ENCODE measurements at regions not wholly inside any gene's neighbourhood (a gene's known extent, or its start where the extent isn't known, plus 50 kb on each side); places are given as distances from the start of the nearest gene placed in this dataset.

GRCh38 chr7:85316489-85316888 lies 129.6 kb upstream of the SEMA3D start:
- FAIRE-seq (no peak), DNase-seq (ENCODE audit: low read depth in 1 of 2, low spot score in 2 of 2) (no peak)
- no peak overlapping the region for H4K5ac ChIP-seq (ENCODE audit: insufficient read length, low read depth, low read length)
- no peak overlapping the region for H3K4me2 ChIP-seq (ENCODE audit: insufficient read depth in 1 of 2, low read depth in 2 of 2, low read length in 2 of 2)
- H3K56ac ChIP-seq (replicated peaks; ENCODE audit: insufficient read length, low read depth, low read length) = no peak overlapping the region
- no peaks in the 10 kb centered on the region for H3K79me2 ChIP-seq (ENCODE audit: control insufficient read depth in 1 of 2, insufficient read depth in 2 of 2, low read length in 2 of 2)
- no peak overlapping the region for H3K23ac ChIP-seq (ENCODE audit: insufficient read length)
- H2AFZ ChIP-seq (ENCODE audit: low read length) = no peak overlapping the region
- no peaks in the 10 kb centered on the region for H3K4me1 ChIP-seq (replicated peaks in 1 of 4; ENCODE audit: control insufficient read depth in 3 of 4, insufficient read depth in 4 of 4, low read length in 3 of 4)
- no peaks in the 10 kb centered on the region for H3K79me1 ChIP-seq (ENCODE audit: low read depth, low read length)
- H2BK5ac ChIP-seq (ENCODE audit: low read depth, low read length) = no peak overlapping the region
- no peak overlapping the region for H2BK12ac ChIP-seq (ENCODE audit: low read depth, low read length)
- H2BK20ac ChIP-seq (ENCODE audit: low read length) = no peak overlapping the region
- H4K20me1 ChIP-seq (replicated peaks in 1 of 2; ENCODE audit: control insufficient read depth in 1 of 2, insufficient read depth in 2 of 2, low read length in 2 of 2) = no peaks in the 10 kb centered on the region
- no peak overlapping the region for H3K9ac ChIP-seq (replicated peaks in 1 of 4; ENCODE audit: extremely low read depth in 1 of 4, low read depth in 3 of 4, low read length in 3 of 4)
- H2BK120ac ChIP-seq (replicated peaks; ENCODE audit: low read depth, low read length) = no peak overlapping the region
- ChIA-PET CTCF (ENCODE audit: partially characterized antibody) (interaction anchor here (1.1 kb wide), 1 partner anchor 153 kb away, joined by 3 read pairs; no protein-coding TSS in a partner anchor), POLR2A (ENCODE audit: partially characterized antibody) (interaction anchor here (0.7 kb wide), 1 partner anchor 502 kb away, joined by 3 read pairs; no protein-coding TSS in a partner anchor)
- H3K23me2 ChIP-seq (ENCODE audit: low read depth, low read length) = 0 out of 2 replicates have a peak, but pooled peaks cover 1% of the 10 kb centered on the region
- H3K36me3 ChIP-seq (ENCODE audit: control insufficient read depth in 2 of 4, insufficient read depth in 4 of 4, low read length in 3 of 4) = no peaks in the 10 kb centered on the region
- H4K91ac ChIP-seq (replicated peaks; ENCODE audit: insufficient read length, low read length) = no peak overlapping the region
- H4K8ac ChIP-seq (ENCODE audit: extremely low read depth, insufficient read depth, low read length) = no peak overlapping the region
- H3K14ac ChIP-seq (ENCODE audit: insufficient read length) = no peak overlapping the region
- H2BK15ac ChIP-seq (ENCODE audit: low read length) = no peak overlapping the region
- no peaks in the 10 kb centered on the region for H3K9me3 ChIP-seq (ENCODE audit: insufficient read depth in 2 of 2, low read depth in 1 of 2, low read length in 1 of 2)
- H2AK5ac ChIP-seq (ENCODE audit: low read depth, low read length) = no peak overlapping the region
- H3K27me3 ChIP-seq (replicated peaks in 1 of 4; ENCODE audit: control insufficient read depth in 3 of 4, extremely low read depth in 1 of 4, insufficient read depth in 3 of 4, low read length in 3 of 4) = no peaks in the 10 kb centered on the region
- 98% methylated on average over 2 of the region's 2 CpGs; no CpG with 5 or more reads in 1 of the 2 experiments for whole genome bisulfite sequencing, 2 experiments (ENCODE audit: extremely low coverage in 1 of 2, insufficient coverage in 1 of 2, insufficient read length in 1 of 2, insufficient replicate concordance in 2 of 2, low coverage in 1 of 2, low lambda C conversion rate in 2 of 2, missing lambda C conversion rate in 1 of 2)
- no peak overlapping the region for H3K18ac ChIP-seq (ENCODE audit: extremely low read depth, low read length)
- H3K4ac ChIP-seq (replicated peaks; ENCODE audit: insufficient read length, low read depth, low read length) = no peak overlapping the region
- no peak overlapping the region for H3K27ac ChIP-seq (ENCODE audit: low read depth, low read length)
- no peak overlapping the region for H3K4me3 ChIP-seq (ENCODE audit: extremely low read depth in 1 of 4, insufficient read depth in 2 of 4, low read depth in 3 of 4, low read length in 4 of 4)
- no peak for TF ChIP-seq SIX5 (IDR thresholded peaks at IDR 0.05; ENCODE audit: low read depth, low read length)
- TF ChIP-seq JUN (IDR thresholded peaks at IDR 0.05; ENCODE audit: low read depth, low read length) = no peak
- no peak for TF ChIP-seq CTBP2 (IDR thresholded peaks at IDR 0.05; ENCODE audit: borderline replicate concordance, insufficient read depth, insufficient read length, low read length)
- no peak for TF ChIP-seq SP1 (IDR thresholded peaks at IDR 0.05; ENCODE audit: low read depth, low read length)

Measured in H1 (cell line).